ENCODE measurements at regions not wholly inside any gene's neighbourhood (a gene's known extent, or its start where the extent isn't known, plus 50 kb on each side); places are given as distances from the start of the nearest gene placed in this dataset.

- Histone ChIP-seq H3K9ac (no peak overlapping the region), H3K4me2 (no peak overlapping the region), H3K4me3 (no peak overlapping the region), H3K27ac (no peak overlapping the region), H3F3A (ENCODE audit: low read depth) (no peaks in the 10 kb centered on the region), H3K79me2 (ENCODE audit: low read depth) (no peaks in the 10 kb centered on the region), H3K4me1 (no peaks in the 10 kb centered on the region), H3K9me3 (ENCODE audit: low read depth) (no peaks in the 10 kb centered on the region), H4K20me1 (ENCODE audit: low read depth) (no peaks in the 10 kb centered on the region), H2AFZ (replicated peaks) (no peak overlapping the region), H3K36me3 (no peaks in the 10 kb centered on the region), H3K27me3 (no peaks in the 10 kb centered on the region)
- H3K4me1 Mint-ChIP-seq: peaks cover 4% of the 10 kb centered on the region
- no peaks in the 10 kb centered on the region for H3K36me3 Mint-ChIP-seq
- no peak overlapping the region for H3K27ac Mint-ChIP-seq
- H3K4me3 Mint-ChIP-seq: no peak overlapping the region
- peaks cover 2% of the 10 kb centered on the region for H3K27me3 Mint-ChIP-seq (ENCODE audit: insufficient read depth, low read depth)
- no peak for DNase-seq (ENCODE audit: low spot score)
- H3K9me3 Mint-ChIP-seq: no peaks in the 10 kb centered on the region
- TF ChIP-seq EZH2 (IDR thresholded peaks at IDR 0.05): no peak
- no peak for TF ChIP-seq EZH2phosphoT487 (IDR thresholded peaks at IDR 0.05)
- TF ChIP-seq CTCF (IDR thresholded peaks at IDR 0.05): no peak
Observed at GRCh38 chr14:66087231-66087630, 398.9 kb upstream of the CCDC196 start.

GRCh38 chr14:66088656-66089055 lies 397.5 kb upstream of the CCDC196 start:
- H3K27ac ChIP-seq: no peak overlapping the region
- DNase-seq (ENCODE audit: low spot score): no peak
- Mint-ChIP-seq H3K4me1 (no peaks in the 10 kb centered on the region), H3K27ac (no peak overlapping the region), H3K36me3 (no peaks in the 10 kb centered on the region), H3K4me3 (no peak overlapping the region), H3K9me3 (no peaks in the 10 kb centered on the region), H3K27me3 (ENCODE audit: insufficient read depth, low read depth) (peaks cover 2% of the 10 kb centered on the region)
- H3K4me3 ChIP-seq: no peak overlapping the region
- H4K20me1 ChIP-seq (ENCODE audit: low read depth): no peaks in the 10 kb centered on the region
- H3F3A ChIP-seq (ENCODE audit: low read depth): no peaks in the 10 kb centered on the region
- no peaks in the 10 kb centered on the region for H3K36me3 ChIP-seq
- H2AFZ ChIP-seq (replicated peaks): no peak overlapping the region
- no peaks in the 10 kb centered on the region for H3K79me2 ChIP-seq (ENCODE audit: low read depth)
- H3K4me1 ChIP-seq: no peaks in the 10 kb centered on the region
- H3K9ac ChIP-seq: no peak overlapping the region
- no peak overlapping the region for H3K4me2 ChIP-seq
- no peaks in the 10 kb centered on the region for H3K9me3 ChIP-seq (ENCODE audit: low read depth)
- H3K27me3 ChIP-seq: no peaks in the 10 kb centered on the region
- TF ChIP-seq EZH2 (IDR thresholded peaks at IDR 0.05) (no peak), CTCF (IDR thresholded peaks at IDR 0.05) (no peak), EZH2phosphoT487 (IDR thresholded peaks at IDR 0.05) (no peak)

DNA sequence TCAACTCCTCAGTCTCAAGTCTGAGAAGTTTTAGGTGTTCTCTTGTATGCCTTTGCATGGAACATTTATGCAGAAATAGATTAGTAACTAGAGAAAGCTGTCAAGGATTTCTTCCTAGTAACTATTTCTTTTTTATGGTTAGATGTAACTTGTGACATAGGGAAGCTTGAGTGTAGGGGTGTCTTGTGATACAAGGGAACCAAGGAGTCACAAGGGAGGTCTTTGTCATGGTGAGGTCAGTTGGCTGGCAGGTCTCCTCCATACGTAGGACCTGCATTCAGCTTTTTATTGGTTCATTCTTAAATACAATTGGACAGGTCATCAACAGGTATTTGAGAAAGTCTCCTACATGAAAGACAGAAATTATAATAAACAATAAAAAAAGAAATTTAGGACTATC lies 394.0 kb upstream of the CCDC196 start:
- Mint-ChIP-seq H3K27me3 (ENCODE audit: insufficient read depth, low read depth) (peaks cover 3% of the 10 kb centered on the region), H3K4me3 (no peak overlapping the region), H3K36me3 (no peaks in the 10 kb centered on the region), H3K4me1 (no peaks in the 10 kb centered on the region), H3K27ac (no peak overlapping the region), H3K9me3 (no peaks in the 10 kb centered on the region)
- Histone ChIP-seq H2AFZ (replicated peaks) (no peak overlapping the region), H3K4me2 (no peak overlapping the region), H3K4me3 (no peak overlapping the region), H3K9me3 (ENCODE audit: low read depth) (no peaks in the 10 kb centered on the region), H3K79me2 (ENCODE audit: low read depth) (no peaks in the 10 kb centered on the region), H3K27ac (no peak overlapping the region), H3F3A (ENCODE audit: low read depth) (no peaks in the 10 kb centered on the region), H3K9ac (no peak overlapping the region), H4K20me1 (ENCODE audit: low read depth) (no peaks in the 10 kb centered on the region), H3K27me3 (no peaks in the 10 kb centered on the region), H3K4me1 (no peaks in the 10 kb centered on the region), H3K36me3 (no peaks in the 10 kb centered on the region)
- TF ChIP-seq CTCF (IDR thresholded peaks at IDR 0.05): no peak
- no peak for TF ChIP-seq EZH2 (IDR thresholded peaks at IDR 0.05)
- TF ChIP-seq EZH2phosphoT487 (IDR thresholded peaks at IDR 0.05): no peak
- no peak for DNase-seq (ENCODE audit: low spot score)

- H3K27ac ChIP-seq: no peak overlapping the region
- Mint-ChIP-seq H3K9me3 (no peaks in the 10 kb centered on the region), H3K4me1 (no peaks in the 10 kb centered on the region), H3K36me3 (no peaks in the 10 kb centered on the region), H3K27ac (no peak overlapping the region), H3K4me3 (no peak overlapping the region), H3K27me3 (ENCODE audit: insufficient read depth, low read depth) (peaks cover 3% of the 10 kb centered on the region)
- H3K27me3 ChIP-seq: no peaks in the 10 kb centered on the region
- DNase-seq (ENCODE audit: low spot score): no peak
- H3K4me1 ChIP-seq: no peaks in the 10 kb centered on the region
- TF ChIP-seq EZH2phosphoT487 (IDR thresholded peaks at IDR 0.05) (no peak), CTCF (IDR thresholded peaks at IDR 0.05) (no peak), EZH2 (IDR thresholded peaks at IDR 0.05) (no peak)
- no peaks in the 10 kb centered on the region for H3K79me2 ChIP-seq (ENCODE audit: low read depth)
- no peaks in the 10 kb centered on the region for H3F3A ChIP-seq (ENCODE audit: low read depth)
- no peaks in the 10 kb centered on the region for H4K20me1 ChIP-seq (ENCODE audit: low read depth)
- H3K9me3 ChIP-seq (ENCODE audit: low read depth): no peaks in the 10 kb centered on the region
- no peak overlapping the region for H3K4me2 ChIP-seq
- H2AFZ ChIP-seq (replicated peaks): no peak overlapping the region
- H3K9ac ChIP-seq: no peak overlapping the region
- H3K4me3 ChIP-seq: no peak overlapping the region
- H3K36me3 ChIP-seq: no peaks in the 10 kb centered on the region
Observed at GRCh38 chr14:66092748-66093147, 393.4 kb upstream of the CCDC196 start.

Data from neural progenitor cell (in vitro differentiated cells).